Mesothelial cell of epicardium (in vitro differentiated cells): ENCODE measurements at regions not wholly inside any gene's neighbourhood (a gene's known extent, or its start where the extent isn't known, plus 50 kb on each side); places are given as distances from the start of the nearest gene placed in this dataset.
"Not testable (repeated sequence)": the region's sequence is repeated elsewhere in the genome, so short reads cannot be mapped to it uniquely, and the experiment has no call there.

Source experiments
- DNase-seq, 2 experiments: peaks; one replicate each; pipeline ENCODE4 v3.0.0; 2021; ENCODE audit warnings: low spot score in 2 of 2; ENCODE audit not compliant: unreplicated experiment in 2 of 2
- H3K27ac Mint-ChIP-seq: 2 replicates; pipeline ENCODE4 v1.8.0; 2021; ENCODE audit warnings: mixed read lengths
- H3K27me3 Mint-ChIP-seq: 2 replicates; pipeline ENCODE4 v1.8.0; 2021; ENCODE audit warnings: low read depth, mixed read lengths
- H3K36me3 Mint-ChIP-seq: 2 replicates; pipeline ENCODE4 v1.8.0; 2021; ENCODE audit warnings: mixed read lengths
- H3K4me1 Mint-ChIP-seq: 2 replicates; pipeline ENCODE4 v1.8.0; 2021; ENCODE audit warnings: mixed read lengths
- H3K4me3 Mint-ChIP-seq: 2 replicates; pipeline ENCODE4 v1.8.0; 2021; ENCODE audit warnings: mild to moderate bottlenecking, moderate library complexity, mixed read lengths
- H3K9me3 Mint-ChIP-seq: 2 replicates; pipeline ENCODE4 v1.8.0; 2021; ENCODE audit warnings: mixed read lengths
- CTCF ChIP-seq: fragments of 200-600 bp; sonication (generic); IDR thresholded peaks from one replicate; pipeline ENCODE4 v1.5.0; 2021; ENCODE audit warnings: antibody characterized with exemption; ENCODE audit not compliant: unreplicated experiment

- H3K27ac Mint-ChIP-seq, result no peak overlapping the region
- H3K9me3 Mint-ChIP-seq, result peaks cover 10% of the 10 kb centered on the region
- no peaks in the 10 kb centered on the region for H3K27me3 Mint-ChIP-seq
- no peak for TF ChIP-seq CTCF
- H3K4me1 Mint-ChIP-seq, result peaks cover 17% of the 10 kb centered on the region
- H3K4me3 Mint-ChIP-seq, result no peak overlapping the region
- H3K36me3 Mint-ChIP-seq, result no peaks in the 10 kb centered on the region
- no peak for DNase-seq
These were observed 51.2 kb upstream of the RDX start for GRCh38 chr11:110347660-110348059.

GRCh38 chr11:110349138-110349996 is 53.0 kb upstream of the RDX start:
- DNase-seq, result no peak
- no peaks in the 10 kb centered on the region for H3K36me3 Mint-ChIP-seq
- peaks cover 17% of the 10 kb centered on the region for H3K4me1 Mint-ChIP-seq
- no peak overlapping the region for H3K27ac Mint-ChIP-seq
- no peak for TF ChIP-seq CTCF
- no peak overlapping the region for H3K4me3 Mint-ChIP-seq
- no peaks in the 10 kb centered on the region for H3K9me3 Mint-ChIP-seq
- no peaks in the 10 kb centered on the region for H3K27me3 Mint-ChIP-seq

GRCh38 chr11:110349997-110350383 is 53.6 kb upstream of the RDX start:
- not testable (repeated sequence) for H3K4me3 Mint-ChIP-seq, H3K9me3 Mint-ChIP-seq, H3K27me3 Mint-ChIP-seq, DNase-seq, H3K36me3 Mint-ChIP-seq, H3K27ac Mint-ChIP-seq
- peaks cover 20% of the 10 kb centered on the region for H3K4me1 Mint-ChIP-seq

GRCh38 chr11:110355011-110355744 is 58.8 kb upstream of the RDX start:
- H3K27me3 Mint-ChIP-seq, result no peaks in the 10 kb centered on the region
- H3K4me3 Mint-ChIP-seq, result no peak overlapping the region
- H3K4me1 Mint-ChIP-seq, result peaks cover 18% of the 10 kb centered on the region
- no peak for DNase-seq
- TF ChIP-seq CTCF, result no peak
- no peak overlapping the region for H3K27ac Mint-ChIP-seq
- no peaks in the 10 kb centered on the region for H3K36me3 Mint-ChIP-seq
- no peaks in the 10 kb centered on the region for H3K9me3 Mint-ChIP-seq

GRCh38 chr11:110356762-110357671 is 60.6 kb upstream of the RDX start:
- peak overlapping the region; percentile 82 for H3K27ac Mint-ChIP-seq
- no peaks in the 10 kb centered on the region for H3K27me3 Mint-ChIP-seq
- no peak for DNase-seq
- H3K4me1 Mint-ChIP-seq, result peaks cover 18% of the 10 kb centered on the region
- no peaks in the 10 kb centered on the region for H3K36me3 Mint-ChIP-seq
- TF ChIP-seq CTCF, result no peak
- no peaks in the 10 kb centered on the region for H3K9me3 Mint-ChIP-seq
- H3K4me3 Mint-ChIP-seq, result no peak overlapping the region
